Hepatocyte (in vitro differentiated cells): ENCODE measurements at regions not wholly inside any gene's neighbourhood (a gene's known extent, or its start where the extent isn't known, plus 50 kb on each side); places are given as distances from the start of the nearest gene placed in this dataset.
"Not testable (repeated sequence)": the region's sequence is repeated elsewhere in the genome, so short reads cannot be mapped to it uniquely, and the experiment has no call there.

Source experiments
- DNase-seq: peaks from one replicate; pipeline ENCODE4 v3.0.0-alpha.2; 2016; ENCODE audit warnings: low spot score
- H2AFZ ChIP-seq: fragments of 200-600 bp; sonication (generic); 2 replicates; pipeline ENCODE4 v1.6.0; 2016; ENCODE audit warnings: antibody characterized with exemption, mild to moderate bottlenecking
- H3K27ac ChIP-seq: fragments of 200-600 bp; sonication (generic); 2 replicates; pipeline ENCODE4 v1.5.1; 2016; ENCODE audit warnings: mild to moderate bottlenecking
- H3K27me3 ChIP-seq: fragments of 200-600 bp; sonication (generic); 2 replicates; pipeline ENCODE4 v1.6.1; 2016
- H3K36me3 ChIP-seq: fragments of 200-600 bp; sonication (generic); replicated peaks from 2 replicates; pipeline ENCODE4 v1.5.1; 2016; ENCODE audit warnings: low read depth; ENCODE audit not compliant: insufficient read depth
- H3K4me1 ChIP-seq: fragments of 200-600 bp; sonication (generic); 2 replicates; pipeline ENCODE4 v1.5.1; 2016; ENCODE audit warnings: mild to moderate bottlenecking, moderate library complexity; ENCODE audit not compliant: insufficient read depth
- H3K4me2 ChIP-seq: fragments of 200-600 bp; sonication (generic); 2 replicates; pipeline ENCODE4 v1.6.0; 2016
- H3K4me3 ChIP-seq: fragments of 200-600 bp; sonication (generic); 2 replicates; pipeline ENCODE4 v1.5.1; 2016; ENCODE audit warnings: mild to moderate bottlenecking
- H3K79me2 ChIP-seq: fragments of 200-600 bp; sonication (generic); 2 replicates; pipeline ENCODE4 v1.6.0; 2017; ENCODE audit warnings: mild to moderate bottlenecking
- H3K9me2 ChIP-seq: fragments of 200-600 bp; sonication (generic); replicated peaks from 2 replicates; pipeline ENCODE4 v1.6.0; 2017; ENCODE audit warnings: mild to moderate bottlenecking; ENCODE audit not compliant: insufficient read depth
- H3K9me3 ChIP-seq: fragments of 200-600 bp; sonication (generic); 2 replicates; pipeline ENCODE4 v1.5.1; 2016; ENCODE audit warnings: low read depth, mild to moderate bottlenecking
- H4K20me1 ChIP-seq: fragments of 200-600 bp; sonication (generic); 2 replicates; pipeline ENCODE4 v1.6.0; 2016; ENCODE audit warnings: mild to moderate bottlenecking; ENCODE audit not compliant: insufficient read depth, poor library complexity, severe bottlenecking
- EZH2 ChIP-seq: fragments of 200-600 bp; sonication (generic); IDR thresholded peaks from 2 replicates; pipeline ENCODE4 v1.6.1; 2016; ENCODE audit warnings: antibody characterized with exemption, mild to moderate bottlenecking, borderline replicate concordance
- EZH2phosphoT487 ChIP-seq: fragments of 200-600 bp; sonication (generic); IDR thresholded peaks from one replicate; pipeline ENCODE4 v1.6.1; 2018; ENCODE audit warnings: antibody characterized with exemption, mild to moderate bottlenecking, low read depth, moderate library complexity; ENCODE audit not compliant: unreplicated experiment, severe bottlenecking
- WGBS: methylation state at CpG from one replicate; pipeline ENCODE4 v1.1.6; 2016; ENCODE audit warnings: low lambda C conversion rate; ENCODE audit errors: missing lambda C conversion rate; 5-methylcytosine and 5-hydroxymethylcytosine counted together
- TF ChIP-seq, protein P1 (sequence below): fragments of 200-600 bp; sonication (generic); IDR thresholded peaks from 2 replicates; pipeline ENCODE4 v1.5.1; 2016; ENCODE audit warnings: antibody characterized with exemption, mild to moderate bottlenecking; ENCODE audit not compliant: poor library complexity

DNA sequence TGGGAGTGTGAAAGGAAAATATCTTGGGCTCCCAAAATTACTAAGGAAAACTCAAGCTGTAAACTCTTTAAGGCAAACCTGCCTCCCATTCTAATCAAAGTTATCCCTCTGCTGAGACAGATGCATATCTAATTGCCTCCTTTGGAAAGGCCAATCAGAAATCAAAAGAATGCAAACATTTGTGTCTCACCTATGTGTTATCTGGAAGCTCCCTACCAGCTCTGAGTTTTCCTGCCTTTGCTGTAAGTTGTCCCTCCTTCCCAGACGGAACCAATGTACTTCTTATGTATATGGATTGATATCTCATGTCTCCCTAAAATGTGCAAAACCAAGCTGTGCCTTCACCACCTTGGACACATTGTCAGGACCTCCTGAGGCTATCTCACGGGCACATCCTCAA is 95.8 kb downstream of the AASDHPPT start:
- H3K79me2 ChIP-seq = no peaks in the 10 kb centered on the region
- H3K4me3 ChIP-seq = no peak overlapping the region
- H3K4me2 ChIP-seq = no peak overlapping the region
- peak overlapping the region; percentile 10 for H3K27ac ChIP-seq
- no peaks in the 10 kb centered on the region for H3K27me3 ChIP-seq
- H4K20me1 ChIP-seq = no peaks in the 10 kb centered on the region
- DNase-seq = no peak
- H3K9me3 ChIP-seq = no peaks in the 10 kb centered on the region
- H3K9me2 ChIP-seq = no peaks in the 10 kb centered on the region
- TF ChIP-seq EZH2phosphoT487 (no peak), EZH2 (no peak)
- TF ChIP-seq, protein P1, sequence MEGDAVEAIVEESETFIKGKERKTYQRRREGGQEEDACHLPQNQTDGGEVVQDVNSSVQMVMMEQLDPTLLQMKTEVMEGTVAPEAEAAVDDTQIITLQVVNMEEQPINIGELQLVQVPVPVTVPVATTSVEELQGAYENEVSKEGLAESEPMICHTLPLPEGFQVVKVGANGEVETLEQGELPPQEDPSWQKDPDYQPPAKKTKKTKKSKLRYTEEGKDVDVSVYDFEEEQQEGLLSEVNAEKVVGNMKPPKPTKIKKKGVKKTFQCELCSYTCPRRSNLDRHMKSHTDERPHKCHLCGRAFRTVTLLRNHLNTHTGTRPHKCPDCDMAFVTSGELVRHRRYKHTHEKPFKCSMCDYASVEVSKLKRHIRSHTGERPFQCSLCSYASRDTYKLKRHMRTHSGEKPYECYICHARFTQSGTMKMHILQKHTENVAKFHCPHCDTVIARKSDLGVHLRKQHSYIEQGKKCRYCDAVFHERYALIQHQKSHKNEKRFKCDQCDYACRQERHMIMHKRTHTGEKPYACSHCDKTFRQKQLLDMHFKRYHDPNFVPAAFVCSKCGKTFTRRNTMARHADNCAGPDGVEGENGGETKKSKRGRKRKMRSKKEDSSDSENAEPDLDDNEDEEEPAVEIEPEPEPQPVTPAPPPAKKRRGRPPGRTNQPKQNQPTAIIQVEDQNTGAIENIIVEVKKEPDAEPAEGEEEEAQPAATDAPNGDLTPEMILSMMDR = no peak
- no peaks in the 10 kb centered on the region for H3K36me3 ChIP-seq
- WGBS = 76% methylated on average over 2 of the region's 2 CpGs
- no peak overlapping the region for H2AFZ ChIP-seq
- H3K4me1 ChIP-seq = peaks cover 8% of the 10 kb centered on the region

DNA sequence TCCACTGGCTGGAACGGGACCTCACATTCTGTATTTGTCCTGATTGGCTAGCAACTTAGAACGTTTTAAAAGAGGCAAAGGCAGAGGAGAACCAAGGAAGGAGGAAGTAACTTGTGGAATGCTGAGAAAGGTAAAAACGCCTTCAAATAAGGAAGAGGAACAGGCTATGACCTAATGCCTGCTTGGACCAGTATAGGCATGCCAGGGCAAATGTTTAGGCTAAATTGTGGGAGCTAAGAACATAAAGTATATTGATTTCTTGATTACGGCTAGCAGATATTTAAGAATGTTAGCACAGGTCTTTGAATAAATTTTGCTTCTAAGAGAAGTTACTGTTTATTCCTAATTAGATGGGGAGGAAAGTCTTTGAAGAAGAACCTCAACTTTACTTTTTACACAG is 96.5 kb downstream of the AASDHPPT start:
- DNase-seq, H3K27me3 ChIP-seq, H3K4me2 ChIP-seq, H3K9me3 ChIP-seq, H4K20me1 ChIP-seq, H3K4me1 ChIP-seq, H3K79me2 ChIP-seq, H3K36me3 ChIP-seq, H3K4me3 ChIP-seq, H3K27ac ChIP-seq, H2AFZ ChIP-seq, H3K9me2 ChIP-seq: not testable (repeated sequence)
- 81% methylated on average over 4 of the region's 4 CpGs for WGBS

DNA sequence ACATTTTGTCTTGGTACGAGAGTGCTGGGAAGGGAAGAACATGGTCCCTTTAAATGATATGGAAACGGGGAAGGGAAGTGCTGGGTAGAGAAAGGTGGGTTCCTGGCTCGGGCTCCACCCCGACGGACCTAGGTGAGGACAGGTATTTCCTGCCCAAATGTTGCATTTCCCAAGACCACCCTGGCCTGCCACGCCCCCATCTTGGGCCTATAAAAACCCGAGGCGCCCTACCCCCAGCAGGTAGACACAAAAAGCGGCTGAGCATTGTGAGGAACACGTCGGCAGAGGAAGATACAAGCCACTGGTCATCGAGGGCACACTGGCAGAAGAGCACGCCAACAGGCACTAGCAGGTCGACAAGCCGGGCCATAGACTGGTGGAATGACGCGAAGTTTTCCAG is 99.4 kb downstream of the AASDHPPT start:
- Histone ChIP-seq H3K79me2 (no peaks in the 10 kb centered on the region), H3K27ac (peak overlapping the region; percentile 72), H3K9me2 (no peaks in the 10 kb centered on the region), H3K4me1 (peaks cover 8% of the 10 kb centered on the region), H4K20me1 (no peaks in the 10 kb centered on the region), H3K27me3 (no peaks in the 10 kb centered on the region), H3K4me2 (no peak overlapping the region), H3K4me3 (no peak overlapping the region), H3K9me3 (no peaks in the 10 kb centered on the region), H3K36me3 (no peaks in the 10 kb centered on the region), H2AFZ (no peak overlapping the region)
- no peak for DNase-seq
- 93% methylated on average over 17 of the region's 17 CpGs for WGBS
- TF ChIP-seq EZH2 (no peak), EZH2phosphoT487 (no peak)
- TF ChIP-seq, protein P1 = no peak

DNA sequence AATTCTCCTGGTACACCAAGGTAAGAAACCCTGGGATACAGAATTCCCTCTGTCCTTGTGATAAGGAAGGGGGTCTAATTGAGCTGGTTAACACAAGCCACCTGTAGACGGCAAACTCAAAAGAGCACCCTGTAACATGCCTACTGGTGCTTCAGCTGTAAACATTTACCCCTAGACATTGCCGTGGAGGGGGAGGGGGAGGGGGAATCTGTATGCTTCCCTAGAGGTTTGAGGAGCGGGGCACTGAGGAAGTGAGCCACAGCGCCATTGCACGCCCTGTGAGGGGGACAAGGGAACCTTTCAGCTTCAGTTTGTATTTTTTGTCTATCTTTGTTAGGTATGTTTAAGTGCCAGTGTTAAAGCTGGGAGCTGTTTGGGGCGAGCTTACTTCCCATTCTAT is 99.8 kb downstream of the AASDHPPT start:
- Histone ChIP-seq H3K4me2 (peak overlapping the region; percentile 45), H2AFZ (no peak overlapping the region), H3K4me1 (peaks cover 8% of the 10 kb centered on the region), H3K4me3 (no peak overlapping the region), H3K79me2 (no peaks in the 10 kb centered on the region), H3K27me3 (no peaks in the 10 kb centered on the region), H3K9me2 (no peaks in the 10 kb centered on the region), H4K20me1 (no peaks in the 10 kb centered on the region), H3K9me3 (no peaks in the 10 kb centered on the region), H3K27ac (peak overlapping the region; percentile 72), H3K36me3 (no peaks in the 10 kb centered on the region)
- TF ChIP-seq EZH2 (no peak), EZH2phosphoT487 (no peak)
- TF ChIP-seq, protein P1 = no peak
- 58% methylated on average over 6 of the region's 6 CpGs for WGBS
- DNase-seq = no peak
